ENCODE measurements at regions not wholly inside any gene's neighbourhood (a gene's known extent, or its start where the extent isn't known, plus 50 kb on each side); places are given as distances from the start of the nearest gene placed in this dataset.
"Not testable (repeated sequence)": the region's sequence is repeated elsewhere in the genome, so short reads cannot be mapped to it uniquely, and the experiment has no call there.

GRCh38 chrX:10990976-10991375 is 120.2 kb upstream of the HCCS start:
- DNase-seq (ENCODE audit: insufficient read length, low spot score): no peak
- TF ChIP-seq CTCF (IDR thresholded peaks at IDR 0.05; ENCODE audit: insufficient read depth, missing control alignments): no peak
- no peak for FAIRE-seq

- DNase-seq (ENCODE audit: insufficient read length, low spot score) (no peak), FAIRE-seq (no peak)
- no peak for TF ChIP-seq CTCF (IDR thresholded peaks at IDR 0.05; ENCODE audit: insufficient read depth, missing control alignments)
Observed at GRCh38 chrX:10992110-10992509, 119.0 kb upstream of the HCCS start.

GRCh38 chrX:11007076-11007475 is 104.1 kb upstream of the HCCS start:
- DNase-seq (ENCODE audit: insufficient read length, low spot score); FAIRE-seq: not testable (repeated sequence)

GRCh38 chrX:11010476-11010875 is 100.7 kb upstream of the HCCS start:
- FAIRE-seq (no peak), DNase-seq (ENCODE audit: insufficient read length, low spot score) (no peak)
- TF ChIP-seq CTCF (IDR thresholded peaks at IDR 0.05; ENCODE audit: insufficient read depth, missing control alignments): no peak

GRCh38 chrX:11016728-11017127 is 94.4 kb upstream of the HCCS start:
- TF ChIP-seq CTCF (IDR thresholded peaks at IDR 0.05; ENCODE audit: insufficient read depth, missing control alignments): no peak
- FAIRE-seq: no peak
- DNase-seq (ENCODE audit: insufficient read length, low spot score): no peak

- not testable (repeated sequence) for DNase-seq (ENCODE audit: insufficient read length, low spot score); FAIRE-seq
Observed at GRCh38 chrX:11022588-11022987, 88.5 kb upstream of the HCCS start.

GRCh38 chrX:11039926-11040325 is 71.2 kb upstream of the HCCS start:
- no peak for TF ChIP-seq CTCF (IDR thresholded peaks at IDR 0.05; ENCODE audit: insufficient read depth, missing control alignments)
- DNase-seq (ENCODE audit: insufficient read length, low spot score) (no peak), FAIRE-seq (no peak)

- no peak for TF ChIP-seq CTCF (IDR thresholded peaks at IDR 0.05; ENCODE audit: insufficient read depth, missing control alignments)
- DNase-seq (ENCODE audit: insufficient read length, low spot score): no peak
- no peak for FAIRE-seq
Observed at GRCh38 chrX:11040405-11040804, 70.7 kb upstream of the HCCS start.
